Activated CD4-positive, alpha-beta T cell treated with anti-CD3 and anti-CD28 coated beads for 48 hours (primary cell): ENCODE measurements at regions not wholly inside any gene's neighbourhood (a gene's known extent, or its start where the extent isn't known, plus 50 kb on each side); places are given as distances from the start of the nearest gene placed in this dataset.

Source experiments
- DNase-seq: peaks from one replicate; pipeline ENCODE4 v3.0.0-alpha.2; 2020

DNA sequence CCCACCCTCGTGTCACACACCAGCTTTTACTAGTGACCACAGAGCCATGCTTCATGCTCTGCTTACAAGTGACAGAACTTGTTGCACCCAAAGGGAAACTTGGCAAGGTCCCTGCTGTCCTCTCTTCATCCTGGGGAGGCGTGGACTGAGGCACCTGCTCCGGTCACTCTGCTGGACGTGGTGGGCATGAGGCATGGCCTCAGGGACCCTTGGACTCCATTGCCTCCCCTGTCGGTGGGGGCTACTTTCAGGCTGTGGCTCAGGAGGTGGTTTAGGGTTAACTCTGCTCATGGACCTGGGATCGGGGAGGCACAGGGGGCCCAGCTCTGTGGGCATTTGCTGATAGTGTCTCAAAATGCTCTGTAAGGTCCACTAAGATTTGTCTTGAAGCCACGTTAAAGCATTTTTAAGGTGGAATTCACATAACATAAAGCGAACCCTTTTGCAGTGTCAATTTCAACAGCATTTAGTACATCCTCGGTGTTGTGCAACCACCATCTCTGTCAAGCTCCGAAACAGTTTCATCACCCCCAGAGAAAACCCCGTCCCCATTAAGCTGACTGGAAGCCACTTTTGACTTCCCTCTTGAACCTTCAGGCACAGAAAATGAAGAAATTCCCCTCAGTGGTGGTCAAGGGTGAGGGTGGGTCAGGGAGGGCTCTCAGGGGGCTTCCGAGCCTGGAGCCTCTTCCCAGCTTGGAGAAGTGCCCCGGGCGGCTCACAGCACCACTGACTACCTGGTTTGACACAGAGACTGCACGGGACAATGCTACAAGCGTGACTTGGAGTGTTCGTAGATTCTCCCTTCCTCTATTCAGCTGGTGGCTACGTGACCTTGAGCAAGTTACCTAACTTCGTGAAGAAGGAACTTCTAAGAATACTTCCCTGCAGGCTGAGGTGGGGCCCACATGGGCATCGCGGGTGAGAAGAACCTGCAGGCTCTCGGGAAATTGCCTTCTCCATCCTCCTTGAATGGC, 100.0 kb upstream of the HDAC4 start:
- DNase-seq: no peak

DNA sequence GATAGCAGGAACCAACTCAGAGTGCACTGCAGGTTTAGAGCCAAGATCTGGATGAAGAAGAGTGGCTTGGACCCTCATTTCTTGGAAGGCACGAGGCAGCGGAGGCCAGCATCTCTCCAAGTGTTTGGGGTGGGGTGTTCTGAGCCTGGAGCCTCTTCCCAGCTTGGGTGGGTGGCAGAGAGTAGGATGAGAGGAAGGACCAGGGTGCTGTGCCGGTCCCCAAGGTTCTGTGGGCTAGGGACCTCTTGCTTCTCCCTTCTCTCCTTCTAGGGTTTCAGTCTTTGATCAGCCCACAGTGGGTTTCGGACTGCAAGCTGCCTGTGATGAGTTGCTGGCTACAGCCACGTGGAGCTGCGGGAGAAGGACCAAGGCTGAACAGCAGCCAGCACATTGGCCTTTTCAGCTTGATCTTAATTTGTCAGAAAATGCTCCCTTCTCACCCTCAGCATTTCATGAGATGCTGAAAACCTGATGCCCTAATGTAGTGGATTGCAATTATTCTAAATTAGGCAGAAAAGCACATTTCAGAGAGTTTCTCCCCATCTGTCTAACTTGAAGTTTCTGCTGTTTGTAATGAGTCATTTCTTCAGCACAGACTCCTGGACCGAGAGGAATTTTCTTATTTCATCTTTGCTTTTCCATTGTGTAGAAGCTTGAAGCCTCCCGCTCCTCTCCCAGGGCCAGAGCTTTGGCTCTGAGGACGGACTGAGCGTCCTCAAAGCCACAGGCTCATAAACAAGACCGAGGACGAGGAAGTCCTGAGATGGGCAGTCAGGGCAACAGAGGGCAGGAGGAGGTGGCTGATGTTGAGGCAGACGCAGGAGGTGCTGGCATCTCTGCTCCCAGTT, 99.1 kb upstream of the HDAC4 start:
- DNase-seq: no peak

- no peak for DNase-seq
These were observed 98.3 kb upstream of the HDAC4 start for GRCh38 chr2:239498981-239499634.

GRCh38 chr2:239498576-239498975, 97.8 kb upstream of the HDAC4 start:
- DNase-seq: no peak

GRCh38 chr2:239496700-239497099, 95.9 kb upstream of the HDAC4 start:
- peak; percentile 30 for DNase-seq

- no peak for DNase-seq
These were observed 95.0 kb upstream of the HDAC4 start for GRCh38 chr2:239495791-239496233.

DNA sequence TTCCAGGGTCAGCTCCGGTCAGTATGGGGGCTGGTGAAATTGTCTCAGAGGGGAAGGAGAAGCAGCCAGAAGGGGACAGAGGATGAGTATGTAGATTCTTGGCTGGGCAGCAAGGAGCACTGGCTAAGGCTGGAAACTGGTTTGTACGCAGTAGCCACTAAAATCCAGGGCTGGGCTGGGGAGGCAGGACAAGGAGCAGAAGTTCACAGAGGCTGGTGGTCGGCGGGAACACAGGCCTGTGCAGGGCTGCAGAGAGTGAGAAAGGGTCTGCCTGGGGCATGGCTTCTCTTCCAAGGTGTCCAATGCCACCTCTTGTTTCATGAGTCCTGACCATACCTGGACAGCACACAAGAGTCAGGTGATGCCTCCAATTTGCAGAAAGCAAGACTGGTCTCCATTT, 94.4 kb upstream of the HDAC4 start:
- DNase-seq: no peak

- no peak for DNase-seq
These were observed 93.8 kb upstream of the HDAC4 start for GRCh38 chr2:239494578-239494977.

- DNase-seq: no peak
These were observed 88.7 kb upstream of the HDAC4 start for GRCh38 chr2:239489481-239489880.

DNA sequence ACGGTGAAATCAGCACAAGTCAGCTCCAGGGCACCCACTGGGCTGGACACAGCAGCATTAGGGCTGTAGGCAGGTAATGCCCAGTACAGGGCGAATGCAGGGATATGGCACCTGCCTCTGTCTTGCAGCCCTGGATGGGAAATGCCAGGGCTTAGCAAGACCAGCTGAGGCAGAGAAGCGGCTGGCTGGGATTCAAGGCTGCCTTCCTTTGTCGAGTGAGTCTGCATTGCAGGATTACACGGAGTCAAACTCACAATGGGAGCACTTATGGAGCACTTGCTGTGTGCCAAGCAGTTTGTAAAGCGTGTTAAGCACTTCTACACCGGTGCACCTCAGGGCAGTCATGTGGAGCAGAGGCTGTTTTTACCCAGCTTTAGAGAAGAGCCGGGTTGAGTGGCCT, 87.3 kb upstream of the HDAC4 start:
- DNase-seq: no peak

DNA sequence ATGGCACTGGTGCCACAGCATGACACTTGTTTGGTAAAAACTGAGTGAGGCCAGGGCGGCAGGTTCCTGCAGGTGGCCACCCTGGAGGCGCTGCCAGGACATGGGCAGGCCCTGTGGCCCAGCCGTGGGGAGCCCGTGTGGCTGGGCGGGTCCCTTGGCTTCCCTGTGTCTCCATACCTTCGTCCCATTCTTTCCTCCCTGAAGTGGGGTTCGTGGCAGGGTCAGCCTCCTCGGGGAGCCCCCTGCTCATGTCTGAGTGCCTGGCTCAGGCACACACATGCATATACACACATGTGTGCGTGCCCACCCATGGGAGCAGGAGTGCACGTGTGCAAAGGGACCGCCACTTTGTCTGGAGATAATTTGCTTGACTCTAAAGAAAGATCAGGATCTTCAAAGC, 86.5 kb upstream of the HDAC4 start:
- no peak for DNase-seq

- DNase-seq: no peak
These were observed 84.8 kb upstream of the HDAC4 start for GRCh38 chr2:239485622-239486021.

- DNase-seq: no peak
These were observed 83.9 kb upstream of the HDAC4 start for GRCh38 chr2:239484571-239485355.

- no peak for DNase-seq
These were observed 82.2 kb upstream of the HDAC4 start for GRCh38 chr2:239482778-239483712.

GRCh38 chr2:239479471-239479870, 78.7 kb upstream of the HDAC4 start:
- no peak for DNase-seq

GRCh38 chr2:239477591-239477990, 76.8 kb upstream of the HDAC4 start:
- DNase-seq: no peak

DNA sequence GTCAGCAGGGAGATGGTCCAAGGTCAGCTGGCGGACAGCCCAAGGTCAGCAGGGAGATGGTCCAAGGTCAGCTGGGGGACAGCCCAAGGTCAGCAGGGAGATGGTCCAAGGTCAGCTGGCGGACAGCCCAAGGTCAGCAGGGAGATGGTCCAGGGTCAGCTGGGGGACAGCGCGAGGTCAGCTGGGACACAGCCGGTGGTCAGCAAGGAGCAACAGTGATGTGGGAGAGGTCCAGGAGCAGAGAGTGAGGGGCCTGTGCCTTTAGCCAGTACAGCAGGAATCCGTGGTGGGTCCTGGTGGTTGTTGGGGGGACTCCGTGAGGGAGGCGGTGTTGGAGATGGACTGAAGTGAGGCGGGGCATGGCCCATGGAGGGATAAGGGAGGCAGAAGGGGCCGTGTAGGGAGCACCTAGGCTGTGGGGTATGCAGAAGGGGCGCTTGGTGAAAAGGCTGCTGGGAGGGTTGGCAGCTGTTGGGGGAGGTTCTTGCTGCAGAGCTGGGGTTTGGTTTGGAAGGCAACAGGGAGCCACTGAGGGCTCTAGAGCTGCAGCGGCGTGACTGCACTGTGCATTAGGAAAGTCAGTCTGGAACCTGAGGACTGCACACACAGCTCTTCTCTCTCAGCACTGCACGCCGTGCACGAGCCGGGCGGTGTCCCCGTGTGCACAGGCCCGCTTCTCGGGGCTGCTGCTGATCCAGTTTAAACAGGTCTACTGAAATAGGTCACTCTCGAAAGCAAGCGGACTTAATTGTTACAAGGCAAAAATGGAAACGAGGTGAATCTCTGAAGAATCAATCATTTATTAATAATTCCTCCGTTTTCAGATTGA, 76.2 kb upstream of the HDAC4 start:
- no peak for DNase-seq

- DNase-seq: no peak
These were observed 75.4 kb upstream of the HDAC4 start for GRCh38 chr2:239476029-239476756.
